Right lobe of liver (tissue), 4 donors: ENCODE measurements at regions not wholly inside any gene's neighbourhood (a gene's known extent, or its start where the extent isn't known, plus 50 kb on each side); places are given as distances from the start of the nearest gene placed in this dataset.

Source experiments
- POLR2A ChIP-seq: fragments of 450-650 bp; IDR thresholded peaks from one replicate; pipeline ENCODE4 v1.6.1; 2017; ENCODE audit warnings: antibody characterized with exemption, mild to moderate bottlenecking
- TF ChIP-seq, protein P1 (sequence below), 4 donors: fragments of 200-600 bp in 3 of 4; fragments of 450-650 bp in 1 of 4; IDR thresholded peaks; one replicate each; pipeline versions ENCODE4 v1.5.1 to v1.8.0; 2016 to 2022; ENCODE audit warnings: antibody characterized with exemption in 4 of 4, mild to moderate bottlenecking in 2 of 4
- donor health status: DM: no; HTN: no; CAD: no.
- donor health status: DM: no; HTN: no; CAD: no.
- donor health status: DM: no; HTN: yes; CAD: no.

DNA sequence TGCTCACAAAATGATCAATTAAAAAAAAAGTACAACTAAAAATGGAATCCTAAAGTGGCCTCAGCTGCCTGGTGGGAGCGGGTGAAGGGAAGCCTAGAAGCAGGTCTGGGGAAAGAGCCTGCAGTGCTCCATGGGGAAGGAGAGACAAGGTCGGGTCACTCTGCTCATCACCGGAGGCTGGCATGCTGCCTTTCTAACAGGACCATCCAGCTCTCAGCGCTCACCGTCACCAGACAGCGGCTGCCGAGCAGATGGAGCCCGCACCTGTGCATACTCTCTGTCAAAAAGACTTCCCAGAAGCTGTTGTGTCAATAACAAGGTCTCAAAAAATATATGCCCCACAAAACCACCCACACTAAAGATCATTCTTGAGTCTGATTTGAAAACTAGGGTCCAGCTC, 112.8 kb downstream of the BAMBI start:
- no peak for TF ChIP-seq POLR2A
- TF ChIP-seq, protein P1, sequence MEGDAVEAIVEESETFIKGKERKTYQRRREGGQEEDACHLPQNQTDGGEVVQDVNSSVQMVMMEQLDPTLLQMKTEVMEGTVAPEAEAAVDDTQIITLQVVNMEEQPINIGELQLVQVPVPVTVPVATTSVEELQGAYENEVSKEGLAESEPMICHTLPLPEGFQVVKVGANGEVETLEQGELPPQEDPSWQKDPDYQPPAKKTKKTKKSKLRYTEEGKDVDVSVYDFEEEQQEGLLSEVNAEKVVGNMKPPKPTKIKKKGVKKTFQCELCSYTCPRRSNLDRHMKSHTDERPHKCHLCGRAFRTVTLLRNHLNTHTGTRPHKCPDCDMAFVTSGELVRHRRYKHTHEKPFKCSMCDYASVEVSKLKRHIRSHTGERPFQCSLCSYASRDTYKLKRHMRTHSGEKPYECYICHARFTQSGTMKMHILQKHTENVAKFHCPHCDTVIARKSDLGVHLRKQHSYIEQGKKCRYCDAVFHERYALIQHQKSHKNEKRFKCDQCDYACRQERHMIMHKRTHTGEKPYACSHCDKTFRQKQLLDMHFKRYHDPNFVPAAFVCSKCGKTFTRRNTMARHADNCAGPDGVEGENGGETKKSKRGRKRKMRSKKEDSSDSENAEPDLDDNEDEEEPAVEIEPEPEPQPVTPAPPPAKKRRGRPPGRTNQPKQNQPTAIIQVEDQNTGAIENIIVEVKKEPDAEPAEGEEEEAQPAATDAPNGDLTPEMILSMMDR (IDR thresholded peaks at IDR 0.05) = no peak
